ENCODE measurements at regions not wholly inside any gene's neighbourhood (a gene's known extent, or its start where the extent isn't known, plus 50 kb on each side); places are given as distances from the start of the nearest gene placed in this dataset.

- TF ChIP-seq CTCF (IDR thresholded peaks at IDR 0.05; ENCODE audit: low read depth, low read length, poor library complexity, severe bottlenecking) (no peak), EZH2phosphoT487 (IDR thresholded peaks at IDR 0.05; ENCODE audit: borderline replicate concordance, low read length) (no peak)
Measured at GRCh38 chr11:120012245-120012644, 125.7 kb downstream of the TRIM29 start.
